NCI-H2196 (cell line): ENCODE measurements at regions not wholly inside any gene's neighbourhood (a gene's known extent, or its start where the extent isn't known, plus 50 kb on each side); places are given as distances from the start of the nearest gene placed in this dataset.
"Not testable (repeated sequence)": the region's sequence is repeated elsewhere in the genome, so short reads cannot be mapped to it uniquely, and the experiment has no call there.

Experiments used
- DNase-seq: peaks from one replicate; lab custom pipeline; 2025; ENCODE audit not compliant: unreplicated experiment; lab: John Stamatoyannopoulos, UW

DNA sequence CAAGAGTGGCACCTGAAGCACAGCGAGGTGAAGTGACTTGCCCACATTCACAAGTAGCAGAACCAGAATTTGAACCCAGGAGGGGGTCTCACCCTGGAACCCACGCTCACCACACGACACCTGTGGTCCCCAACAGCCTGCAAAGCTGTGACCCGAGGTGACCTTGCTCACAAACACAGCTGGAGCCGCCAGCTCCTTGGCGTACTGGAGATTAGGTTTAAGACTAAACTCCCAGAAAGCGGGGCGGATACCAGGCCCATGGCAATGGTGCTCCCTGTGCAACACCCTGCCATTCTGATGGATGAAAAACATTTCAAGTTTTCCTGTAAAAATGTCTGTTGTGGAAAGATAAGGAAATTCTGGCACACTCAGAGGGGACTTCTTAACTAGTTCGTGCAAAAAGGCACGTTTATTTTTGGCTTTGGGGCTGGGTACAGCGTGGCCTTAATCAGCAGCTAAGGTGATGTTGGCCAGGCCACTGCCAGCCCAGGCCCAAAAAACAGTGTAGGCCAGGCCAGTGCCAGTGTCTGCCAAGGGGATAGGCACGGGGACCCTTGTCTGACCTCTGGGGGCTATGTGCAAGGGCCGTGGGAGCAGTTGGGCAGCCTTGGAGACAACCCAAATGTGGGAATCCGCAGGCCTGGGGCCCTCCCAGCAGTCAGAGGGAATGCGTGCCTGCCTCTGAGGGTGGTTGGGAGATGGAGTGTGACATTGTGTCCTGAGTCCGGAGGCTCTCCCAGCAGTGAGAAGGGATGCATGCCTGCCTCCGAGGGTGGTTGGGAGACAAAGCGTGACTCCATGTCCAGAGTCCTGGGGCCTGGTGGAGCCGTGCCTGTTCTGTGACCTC, 185.0 kb upstream of the HS6ST1 start:
- no peak for DNase-seq

DNA sequence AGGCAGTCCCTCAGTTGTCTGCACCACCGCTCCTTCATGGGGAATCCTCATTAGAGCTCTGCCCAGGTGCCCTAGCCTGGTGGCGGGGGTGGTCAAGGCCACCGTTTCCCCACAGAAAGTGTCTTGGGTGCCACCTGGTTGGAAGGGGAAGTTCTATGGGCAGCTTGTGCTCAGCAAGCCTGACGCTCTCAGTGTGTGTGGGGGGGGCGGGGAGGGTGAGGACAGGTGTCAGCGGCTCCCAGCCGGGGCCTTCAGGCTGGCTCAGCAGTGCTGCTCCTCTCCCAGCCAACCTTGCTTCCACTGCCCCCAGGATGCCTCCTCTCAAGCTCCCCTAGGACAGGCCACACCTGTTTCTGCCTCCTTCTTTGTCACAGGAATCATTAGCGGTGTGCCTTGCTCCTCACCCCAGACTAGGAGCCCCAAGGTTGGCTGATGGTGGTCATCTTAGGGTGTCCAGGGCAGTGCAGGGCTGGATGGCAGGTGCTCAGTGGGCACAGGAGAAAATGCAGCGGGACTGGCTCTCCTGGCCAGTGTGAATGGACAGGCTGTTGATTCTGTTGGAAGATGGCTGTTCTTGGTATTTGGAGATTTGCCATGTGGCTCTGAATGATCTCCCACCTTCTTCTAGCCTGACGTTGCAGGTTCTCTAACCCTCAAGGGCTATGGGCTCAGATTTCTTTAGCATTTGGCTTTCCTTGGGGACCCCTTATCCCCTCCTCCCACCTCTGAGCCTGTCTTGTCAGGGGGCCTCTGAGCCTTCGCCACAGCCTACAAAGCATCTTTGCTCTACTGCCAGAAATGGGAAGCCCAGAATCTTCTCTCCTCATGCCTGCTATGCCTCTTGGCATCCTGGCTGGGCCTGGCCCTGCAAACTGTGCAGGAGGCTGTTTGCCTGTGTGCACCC, 185.8 kb upstream of the HS6ST1 start:
- DNase-seq: no peak

GRCh38 chr2:128505150-128505490, 186.5 kb upstream of the HS6ST1 start:
- no peak for DNase-seq

DNA sequence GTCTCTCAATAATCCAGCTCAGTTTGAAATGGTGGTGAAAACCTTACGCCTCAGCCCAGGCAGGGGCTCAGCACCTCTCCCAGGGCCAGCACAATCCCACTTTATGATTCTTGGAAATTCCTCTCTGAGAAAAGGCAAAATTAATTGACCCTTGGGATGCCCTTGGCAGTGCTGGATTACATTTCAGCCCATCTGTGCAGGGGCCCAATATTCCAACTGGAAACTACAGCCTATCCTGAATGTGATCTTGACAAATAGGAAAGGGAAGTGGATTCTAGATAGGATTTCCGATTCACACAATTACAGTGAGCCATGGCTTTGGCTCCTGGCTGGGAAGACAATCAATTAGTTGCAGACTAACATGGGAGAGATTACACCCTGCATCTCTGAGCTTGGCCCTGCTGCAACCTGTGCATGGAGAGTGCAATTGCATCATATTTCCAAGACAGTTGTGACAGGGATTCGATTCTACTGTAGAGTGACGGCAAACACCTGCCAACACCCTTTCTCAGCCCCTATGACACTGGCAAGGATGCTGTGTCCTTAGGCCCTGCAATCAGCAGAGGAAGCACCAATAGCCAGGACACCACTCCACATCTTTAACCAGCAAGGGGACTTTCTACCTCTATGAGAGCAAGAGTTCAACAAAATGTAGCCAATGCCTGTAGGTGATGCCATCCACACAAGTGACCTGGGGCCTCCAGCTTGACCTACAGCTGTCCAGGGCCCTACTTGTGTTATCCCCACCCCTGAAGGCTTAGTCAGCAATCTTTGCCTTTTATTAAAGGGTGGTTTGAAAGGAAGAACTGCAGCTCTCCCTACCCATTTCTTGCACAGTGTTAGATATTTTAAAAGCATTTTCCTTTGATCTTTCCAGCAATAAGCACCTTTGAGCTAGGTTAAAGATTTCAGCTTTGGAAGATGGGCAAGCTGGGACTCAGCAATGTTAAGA, 187.2 kb upstream of the HS6ST1 start:
- DNase-seq: no peak

- no peak for DNase-seq
Measured at GRCh38 chr2:128506534-128506933, 187.9 kb upstream of the HS6ST1 start.

DNA sequence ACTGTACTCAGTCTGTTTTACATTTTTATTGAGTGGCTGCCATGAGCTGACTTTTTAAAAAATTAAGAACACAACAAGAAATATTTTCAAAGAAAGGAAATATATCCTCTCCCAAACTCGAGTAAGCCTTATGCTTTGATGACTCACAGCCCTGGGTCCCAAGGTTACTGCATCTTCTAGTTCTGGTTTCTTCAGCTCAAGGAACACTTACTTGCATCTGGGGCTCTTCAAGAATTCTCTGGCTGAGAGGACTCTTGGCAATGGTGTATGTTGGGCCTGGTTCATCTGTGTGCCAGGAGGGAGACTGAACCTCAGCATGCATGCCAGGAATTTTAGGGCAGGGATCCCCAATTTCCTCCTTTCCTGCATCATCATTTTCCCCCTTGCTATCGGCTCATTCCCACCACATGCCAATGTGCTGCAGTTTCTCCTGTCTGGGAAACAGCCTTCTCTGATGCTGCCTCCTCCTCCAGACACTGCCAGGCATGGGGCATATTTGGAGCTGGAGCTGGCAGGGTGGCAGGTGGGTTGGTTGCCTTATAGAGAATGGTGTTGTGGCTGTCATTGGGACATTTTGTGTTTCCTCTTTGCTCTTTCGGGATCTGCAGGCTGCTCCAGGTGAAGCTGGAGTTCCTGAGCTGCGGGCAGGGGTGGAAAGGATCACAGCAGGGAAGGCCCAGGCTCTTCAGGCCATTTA, 192.2 kb upstream of the HS6ST1 start:
- DNase-seq: no peak

DNA sequence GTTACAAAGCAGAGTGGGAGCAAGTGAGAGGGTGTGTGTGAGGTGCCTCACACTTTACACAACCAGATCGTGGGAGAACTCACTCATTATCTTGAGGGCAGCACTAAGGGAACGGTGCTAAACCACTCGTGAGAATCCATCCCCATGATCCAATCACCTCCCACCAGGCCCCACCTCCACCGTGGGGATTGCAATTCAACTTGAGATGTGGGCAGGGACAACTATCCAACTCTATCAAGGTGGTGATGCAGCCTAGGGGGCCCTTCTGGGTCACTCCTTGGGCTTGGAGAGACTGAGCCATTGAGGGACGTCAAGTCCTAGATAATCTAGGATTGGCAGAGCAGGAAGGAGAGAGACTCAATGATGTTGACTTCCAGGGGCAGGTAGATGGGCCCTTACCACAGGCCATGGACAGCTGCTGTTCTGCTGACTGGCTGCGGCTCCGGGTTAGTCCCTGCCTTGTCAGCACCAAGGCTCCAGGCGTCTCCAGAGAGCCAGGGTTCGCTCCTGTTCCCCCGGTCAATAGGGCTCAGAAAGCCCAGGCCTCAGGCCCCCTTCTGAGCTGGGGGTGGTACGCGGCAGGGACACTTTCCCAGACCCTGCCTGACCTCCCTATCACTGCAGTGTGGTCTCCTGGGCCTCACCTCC, 193.2 kb upstream of the HS6ST1 start:
- DNase-seq: no peak

DNA sequence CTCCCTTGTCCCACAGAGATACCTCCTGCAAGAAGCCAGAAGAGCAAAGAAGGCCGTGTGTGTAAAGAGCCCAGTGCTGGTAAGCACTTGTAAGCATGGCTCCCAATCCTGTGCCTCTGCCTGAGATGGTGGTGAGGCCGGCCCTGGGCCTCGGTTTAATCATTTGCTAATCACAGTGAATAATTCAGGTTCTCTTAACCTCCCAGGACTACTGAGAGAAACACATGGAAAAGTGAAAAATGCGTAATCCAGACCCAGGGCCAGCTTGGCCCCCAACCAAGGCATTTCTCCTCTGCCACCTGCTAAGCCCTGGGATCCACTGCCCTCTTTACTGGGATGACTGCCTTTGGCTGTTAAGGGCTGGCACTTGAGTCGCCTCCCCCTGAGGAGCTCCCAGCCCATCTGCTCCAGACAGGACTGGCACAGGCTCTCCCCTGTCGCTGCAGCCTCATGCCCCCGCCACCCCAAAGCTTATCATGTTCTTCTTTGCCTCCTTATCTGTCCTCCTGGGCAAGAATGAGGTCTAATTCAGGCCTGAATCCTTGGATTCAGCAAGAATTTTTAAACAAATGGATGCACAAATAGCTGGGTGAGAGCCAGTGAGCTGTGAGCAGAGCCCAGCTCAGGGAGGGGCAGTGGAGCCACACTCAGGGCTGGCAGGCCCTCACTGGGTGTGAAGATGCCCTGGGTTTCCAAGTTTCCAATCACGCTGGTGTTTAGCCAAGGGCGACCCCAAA, 193.9 kb upstream of the HS6ST1 start:
- no peak for DNase-seq

DNA sequence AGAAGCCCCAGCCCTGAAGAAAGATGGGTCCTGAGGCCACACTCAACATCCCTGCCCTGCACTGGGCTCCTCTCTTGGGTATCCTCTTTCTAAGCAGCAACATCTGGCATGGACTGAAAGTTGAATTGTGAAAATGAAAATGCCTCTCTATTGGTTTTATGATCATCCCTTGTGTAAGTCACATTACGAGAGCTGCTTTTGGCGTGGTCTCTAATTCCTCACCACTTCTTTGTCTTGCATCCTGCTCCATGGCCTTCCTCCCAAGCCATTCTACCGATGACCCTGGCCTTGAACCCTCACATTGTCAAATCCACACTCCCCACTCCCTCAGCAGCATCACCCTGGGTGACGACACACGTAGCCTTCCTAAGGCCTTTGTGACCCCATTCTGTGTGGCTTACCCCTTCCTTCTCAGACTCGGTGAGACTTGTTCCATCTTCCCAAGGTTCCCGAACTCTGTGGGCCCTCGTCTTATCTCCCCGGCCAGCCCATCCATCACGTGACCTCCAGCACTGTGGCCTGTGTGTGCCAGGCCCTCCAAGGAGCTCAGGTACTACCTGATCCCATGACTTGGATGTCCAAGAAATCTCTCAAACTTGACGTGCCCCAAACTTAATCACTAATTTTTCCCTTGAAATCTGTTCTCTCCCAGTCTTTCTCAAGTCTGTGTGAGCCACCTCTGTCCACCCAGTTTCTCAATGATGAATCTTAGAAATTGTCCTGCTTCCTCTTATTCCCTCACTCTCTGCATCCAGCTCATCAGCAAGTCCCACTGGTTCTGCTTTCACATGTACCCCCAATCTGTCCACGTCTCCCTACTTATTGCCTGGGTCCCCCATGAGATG, 194.7 kb upstream of the HS6ST1 start:
- no peak for DNase-seq

- DNase-seq: no peak
Measured at GRCh38 chr2:128513961-128514283, 195.3 kb upstream of the HS6ST1 start.

GRCh38 chr2:128514555-128514955, 195.9 kb upstream of the HS6ST1 start:
- DNase-seq: no peak

DNA sequence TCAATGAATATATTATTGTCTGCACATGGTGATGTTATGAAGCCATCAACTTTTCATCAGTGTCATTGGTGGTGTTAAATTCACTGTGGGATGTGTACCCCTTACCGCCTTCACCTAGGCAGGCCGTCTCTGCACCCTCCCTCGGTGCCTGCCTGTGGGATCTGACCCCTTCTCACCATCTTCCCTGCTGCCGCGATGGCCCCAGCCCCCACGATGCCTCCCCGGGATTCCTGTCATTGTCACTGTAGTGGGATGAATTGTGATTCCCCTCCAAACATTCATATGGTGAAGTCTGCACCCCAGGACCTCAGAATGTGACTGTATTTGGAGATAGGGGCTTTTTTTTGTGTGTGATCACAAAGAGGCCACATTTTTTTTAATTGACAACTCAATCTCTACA, 198.3 kb upstream of the HS6ST1 start:
- no peak for DNase-seq

DNA sequence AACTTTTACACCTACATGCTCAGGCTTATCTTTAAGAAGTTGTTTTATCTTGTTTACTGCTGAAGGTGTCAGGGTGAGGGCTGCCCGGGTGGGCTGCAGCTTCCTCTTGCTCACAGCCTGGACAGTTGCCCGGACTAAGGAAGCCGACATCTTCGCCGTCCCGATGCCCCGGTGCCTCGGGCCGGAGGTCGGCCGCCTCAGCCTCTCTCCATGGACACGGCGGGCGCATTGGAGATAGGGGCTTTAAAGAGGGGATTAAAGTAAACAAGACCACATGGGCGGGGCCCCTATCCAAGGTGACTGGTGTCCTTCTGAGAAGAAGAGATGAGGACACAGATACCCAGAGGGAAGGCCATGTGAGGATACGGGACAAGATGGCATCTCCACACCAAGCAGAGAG, 200.4 kb upstream of the HS6ST1 start:
- not testable (repeated sequence) for DNase-seq

- DNase-seq: no peak
Measured at GRCh38 chr2:128519517-128520215, 201.0 kb upstream of the HS6ST1 start.

DNA sequence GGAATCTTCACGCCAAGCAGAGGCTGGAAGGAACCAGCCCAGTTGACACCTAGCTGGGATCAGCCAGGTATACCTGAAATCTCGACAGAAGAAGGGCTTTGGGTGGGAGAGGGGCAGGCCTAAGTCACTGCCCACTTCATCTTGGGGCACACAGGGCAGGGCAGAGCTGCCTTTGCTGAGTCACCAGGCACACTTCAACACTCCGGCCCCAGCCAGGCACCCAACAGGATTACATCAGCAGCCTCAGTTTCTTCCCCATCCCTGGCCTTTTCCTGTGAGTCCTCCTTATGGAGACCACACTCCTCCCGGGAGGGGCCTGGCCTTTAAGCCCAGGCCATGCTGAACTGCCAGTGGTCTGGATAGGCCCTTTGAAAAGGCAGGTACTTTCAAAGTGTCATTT, 201.7 kb upstream of the HS6ST1 start:
- DNase-seq: no peak

DNA sequence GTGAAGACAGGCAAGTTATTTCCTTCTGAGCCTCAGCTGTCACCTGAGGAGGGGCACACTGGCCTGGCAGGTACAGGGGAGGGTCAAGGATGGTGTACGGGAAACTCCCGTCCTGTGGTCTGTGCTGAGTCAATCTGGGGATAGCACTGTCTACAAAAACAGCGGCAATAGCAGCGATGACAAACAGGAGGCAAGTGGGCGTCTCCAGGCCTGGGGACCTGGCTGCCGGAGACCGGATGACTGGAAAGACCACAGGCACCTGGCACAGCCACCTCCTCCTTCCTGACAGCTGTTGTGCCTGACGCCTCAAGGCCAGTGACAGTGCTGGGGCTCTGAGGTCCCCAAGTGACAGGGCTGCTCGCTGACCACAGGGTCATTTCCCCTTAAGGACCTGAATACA, 202.1 kb upstream of the HS6ST1 start:
- DNase-seq: no peak

- no peak for DNase-seq
Measured at GRCh38 chr2:128521482-128521881, 202.8 kb upstream of the HS6ST1 start.

- no peak for DNase-seq
Measured at GRCh38 chr2:128522829-128523228, 204.2 kb upstream of the HS6ST1 start.
